ENCODE measurements at regions not wholly inside any gene's neighbourhood (a gene's known extent, or its start where the extent isn't known, plus 50 kb on each side); places are given as distances from the start of the nearest gene placed in this dataset.

DNA sequence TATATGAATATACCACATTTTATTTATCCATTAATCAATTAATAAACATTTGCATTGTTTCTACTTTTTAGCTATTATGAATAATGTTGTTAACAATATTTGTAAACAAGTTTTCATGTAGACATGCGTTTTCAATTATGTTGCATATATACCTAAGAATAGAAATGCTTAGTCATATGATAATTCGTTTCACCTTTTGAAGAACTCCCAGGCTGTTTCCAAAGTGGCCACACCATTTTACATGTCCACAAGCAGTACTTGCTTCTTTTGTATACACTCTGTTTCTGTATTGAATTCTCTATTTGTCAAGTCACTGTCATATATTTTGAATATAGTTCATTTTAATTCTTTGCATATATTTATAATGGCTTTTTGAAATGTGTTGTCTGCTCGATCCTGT lies 206.9 kb upstream of the ZBTB20 start:
- no peak overlapping the region for H3K14ac ChIP-seq (ENCODE audit: insufficient read depth, low read length)
- no peak overlapping the region for H2AFZ ChIP-seq (ENCODE audit: low read length)
- H3K27me3 Mint-ChIP-seq (ENCODE audit: low read depth): no peaks in the 10 kb centered on the region
- H3K79me1 ChIP-seq (ENCODE audit: insufficient read depth, low read depth, low read length, poor library complexity, severe bottlenecking): no peaks in the 10 kb centered on the region
- no peak overlapping the region for H3K27ac Mint-ChIP-seq
- H2AK5ac ChIP-seq (ENCODE audit: insufficient read length, low read length): no peak overlapping the region
- H4K91ac ChIP-seq (ENCODE audit: insufficient read length, low read depth, low read length): no peak overlapping the region
- H3K4me2 ChIP-seq (ENCODE audit: insufficient read depth, insufficient read length, low read length): no peak overlapping the region
- H3K4me3 Mint-ChIP-seq: no peak overlapping the region
- no peak for DNase-seq
- H3K23ac ChIP-seq (ENCODE audit: insufficient read length, low read depth, low read length): no peak overlapping the region
- no peak overlapping the region for H2BK12ac ChIP-seq (ENCODE audit: insufficient read length, low read depth, low read length)
- H3K9me3 Mint-ChIP-seq: peaks cover 9 to 18% of the 10 kb centered on the region in 2 experiments; a peak in 4 of 5 replicates
- no CpG with 5 or more reads among the region's 3 CpGs for WGBS (ENCODE audit: extremely low coverage, insufficient read length, low lambda C conversion rate)
- no peak overlapping the region for H4K5ac ChIP-seq (ENCODE audit: insufficient read length, low read depth, low read length)
- peaks cover 14 to 17% of the 10 kb centered on the region in 2 experiments for H3K4me1 Mint-ChIP-seq
- peaks cover 3% of the 10 kb centered on the region; the same call in 1 of the 2 replicates for H3K4me1 ChIP-seq (ENCODE audit: insufficient read depth, low read length)
- no peak overlapping the region for H2BK5ac ChIP-seq (ENCODE audit: insufficient read length, low read length)
- H3K4ac ChIP-seq (ENCODE audit: low read depth, low read length): no peak overlapping the region
- no peaks in the 10 kb centered on the region for H3K27me3 ChIP-seq (ENCODE audit: insufficient read depth, low read length)
- no peak overlapping the region for H3K18ac ChIP-seq (ENCODE audit: insufficient read length, low read depth, low read length)
- H3T11ph ChIP-seq (ENCODE audit: low read length): no peak overlapping the region
- no peaks in the 10 kb centered on the region for H4K20me1 ChIP-seq (ENCODE audit: control insufficient read depth, insufficient read depth, insufficient read length)
- H3K23me2 ChIP-seq (ENCODE audit: insufficient read length, low read depth, low read length, poor library complexity, severe bottlenecking): no peaks in the 10 kb centered on the region
- TF ChIP-seq, protein P1, sequence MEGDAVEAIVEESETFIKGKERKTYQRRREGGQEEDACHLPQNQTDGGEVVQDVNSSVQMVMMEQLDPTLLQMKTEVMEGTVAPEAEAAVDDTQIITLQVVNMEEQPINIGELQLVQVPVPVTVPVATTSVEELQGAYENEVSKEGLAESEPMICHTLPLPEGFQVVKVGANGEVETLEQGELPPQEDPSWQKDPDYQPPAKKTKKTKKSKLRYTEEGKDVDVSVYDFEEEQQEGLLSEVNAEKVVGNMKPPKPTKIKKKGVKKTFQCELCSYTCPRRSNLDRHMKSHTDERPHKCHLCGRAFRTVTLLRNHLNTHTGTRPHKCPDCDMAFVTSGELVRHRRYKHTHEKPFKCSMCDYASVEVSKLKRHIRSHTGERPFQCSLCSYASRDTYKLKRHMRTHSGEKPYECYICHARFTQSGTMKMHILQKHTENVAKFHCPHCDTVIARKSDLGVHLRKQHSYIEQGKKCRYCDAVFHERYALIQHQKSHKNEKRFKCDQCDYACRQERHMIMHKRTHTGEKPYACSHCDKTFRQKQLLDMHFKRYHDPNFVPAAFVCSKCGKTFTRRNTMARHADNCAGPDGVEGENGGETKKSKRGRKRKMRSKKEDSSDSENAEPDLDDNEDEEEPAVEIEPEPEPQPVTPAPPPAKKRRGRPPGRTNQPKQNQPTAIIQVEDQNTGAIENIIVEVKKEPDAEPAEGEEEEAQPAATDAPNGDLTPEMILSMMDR (conservative IDR thresholded peaks at IDR 0.05): no peak
- H2BK15ac ChIP-seq (ENCODE audit: low read depth, low read length): no peak overlapping the region
- no peak overlapping the region for H3K9ac ChIP-seq (ENCODE audit: extremely low read depth, insufficient read length, low read length)
- no peak overlapping the region for H2BK20ac ChIP-seq (ENCODE audit: low read depth, low read length, poor library complexity, severe bottlenecking)
- H2BK120ac ChIP-seq (ENCODE audit: low read depth, low read length, poor library complexity, severe bottlenecking): no peak overlapping the region
- no peaks in the 10 kb centered on the region for H3K9me3 ChIP-seq (ENCODE audit: control insufficient read depth, low read depth, low read length)
- no peaks in the 10 kb centered on the region for H3K79me2 ChIP-seq (ENCODE audit: insufficient read depth, low read length)
- no peak overlapping the region for H3K27ac ChIP-seq (ENCODE audit: insufficient read length, low read depth, low read length)
- H4K8ac ChIP-seq (replicated peaks; ENCODE audit: insufficient read length, low read depth, low read length): no peak overlapping the region
- H3K56ac ChIP-seq (ENCODE audit: insufficient read length, low read depth, low read length): no peak overlapping the region
- H3K36me3 Mint-ChIP-seq (ENCODE audit: insufficient read depth in 1 of 3, low read depth in 3 of 3): peaks cover 0 to 13% (median 4%) of the 10 kb centered on the region in 3 experiments; a peak in 4 of 7 replicates

All from H9 (cell line).